ENCODE measurements at regions not wholly inside any gene's neighbourhood (a gene's known extent, or its start where the extent isn't known, plus 50 kb on each side); places are given as distances from the start of the nearest gene placed in this dataset.

GRCh38 chr2:208879666-208880065, 473.1 kb downstream of the PTH2R start:
- Histone ChIP-seq H4K20me1 (ENCODE audit: insufficient read depth) (no peaks in the 10 kb centered on the region), H3F3A (ENCODE audit: insufficient read depth, low read length, poor library complexity, severe bottlenecking) (no peaks in the 10 kb centered on the region), H3K4me2 (ENCODE audit: low read length) (no peak overlapping the region), H3K27ac (ENCODE audit: low read length) (no peak overlapping the region), H3K9me2 (ENCODE audit: insufficient read depth, low read length) (no peaks in the 10 kb centered on the region), H3K36me3 (ENCODE audit: insufficient read depth, low read length) (no peaks in the 10 kb centered on the region), H3K4me3 (ENCODE audit: low read length) (no peak overlapping the region), H3K79me2 (replicated peaks; ENCODE audit: insufficient read depth, low read length) (no peaks in the 10 kb centered on the region), H2AFZ (ENCODE audit: low read depth, low read length) (no peak overlapping the region), H3K9ac (ENCODE audit: low read length) (no peak overlapping the region), H3K9me3 (ENCODE audit: low read length) (no peaks in the 10 kb centered on the region), H3K27me3 (ENCODE audit: insufficient read depth, low read depth, low read length) (no peaks in the 10 kb centered on the region)
- TF ChIP-seq SMC3 (conservative IDR thresholded peaks at IDR 0.05; ENCODE audit: poor library complexity) (no peak), EP300 (conservative IDR thresholded peaks at IDR 0.05; ENCODE audit: poor library complexity, severe bottlenecking) (no peak), POLR2AphosphoS5 (IDR thresholded peaks at IDR 0.05) (no peak), MXI1 (conservative IDR thresholded peaks at IDR 0.05; ENCODE audit: poor library complexity, severe bottlenecking) (no peak), CTCF (IDR thresholded peaks at IDR 0.05; ENCODE audit: poor library complexity, severe bottlenecking) (no peak), TAF1 (IDR thresholded peaks at IDR 0.05; ENCODE audit: low read depth) (no peak), EZH2 (IDR thresholded peaks at IDR 0.05; ENCODE audit: borderline replicate concordance, insufficient read depth, low read length, poor library complexity, severe bottlenecking) (no peak), RAD21 (conservative IDR thresholded peaks at IDR 0.05) (no peak)
- TF ChIP-seq, protein P1, sequence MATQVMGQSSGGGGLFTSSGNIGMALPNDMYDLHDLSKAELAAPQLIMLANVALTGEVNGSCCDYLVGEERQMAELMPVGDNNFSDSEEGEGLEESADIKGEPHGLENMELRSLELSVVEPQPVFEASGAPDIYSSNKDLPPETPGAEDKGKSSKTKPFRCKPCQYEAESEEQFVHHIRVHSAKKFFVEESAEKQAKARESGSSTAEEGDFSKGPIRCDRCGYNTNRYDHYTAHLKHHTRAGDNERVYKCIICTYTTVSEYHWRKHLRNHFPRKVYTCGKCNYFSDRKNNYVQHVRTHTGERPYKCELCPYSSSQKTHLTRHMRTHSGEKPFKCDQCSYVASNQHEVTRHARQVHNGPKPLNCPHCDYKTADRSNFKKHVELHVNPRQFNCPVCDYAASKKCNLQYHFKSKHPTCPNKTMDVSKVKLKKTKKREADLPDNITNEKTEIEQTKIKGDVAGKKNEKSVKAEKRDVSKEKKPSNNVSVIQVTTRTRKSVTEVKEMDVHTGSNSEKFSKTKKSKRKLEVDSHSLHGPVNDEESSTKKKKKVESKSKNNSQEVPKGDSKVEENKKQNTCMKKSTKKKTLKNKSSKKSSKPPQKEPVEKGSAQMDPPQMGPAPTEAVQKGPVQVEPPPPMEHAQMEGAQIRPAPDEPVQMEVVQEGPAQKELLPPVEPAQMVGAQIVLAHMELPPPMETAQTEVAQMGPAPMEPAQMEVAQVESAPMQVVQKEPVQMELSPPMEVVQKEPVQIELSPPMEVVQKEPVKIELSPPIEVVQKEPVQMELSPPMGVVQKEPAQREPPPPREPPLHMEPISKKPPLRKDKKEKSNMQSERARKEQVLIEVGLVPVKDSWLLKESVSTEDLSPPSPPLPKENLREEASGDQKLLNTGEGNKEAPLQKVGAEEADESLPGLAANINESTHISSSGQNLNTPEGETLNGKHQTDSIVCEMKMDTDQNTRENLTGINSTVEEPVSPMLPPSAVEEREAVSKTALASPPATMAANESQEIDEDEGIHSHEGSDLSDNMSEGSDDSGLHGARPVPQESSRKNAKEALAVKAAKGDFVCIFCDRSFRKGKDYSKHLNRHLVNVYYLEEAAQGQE (IDR thresholded peaks at IDR 0.05; ENCODE audit: borderline replicate concordance): no peak

GRCh38 chr2:208880171-208880570, 473.6 kb downstream of the PTH2R start:
- H3K4me2 ChIP-seq (ENCODE audit: low read length): no peak overlapping the region
- H3K4me3 ChIP-seq (ENCODE audit: low read length): no peak overlapping the region
- H3K27ac ChIP-seq (ENCODE audit: low read length): no peak overlapping the region
- no peaks in the 10 kb centered on the region for H3K79me2 ChIP-seq (replicated peaks; ENCODE audit: insufficient read depth, low read length)
- no peak for TF ChIP-seq EP300 (conservative IDR thresholded peaks at IDR 0.05; ENCODE audit: poor library complexity, severe bottlenecking)
- TF ChIP-seq, protein P1 (IDR thresholded peaks at IDR 0.05; ENCODE audit: borderline replicate concordance): no peak
- no peaks in the 10 kb centered on the region for H3K36me3 ChIP-seq (ENCODE audit: insufficient read depth, low read length)
- H3K27me3 ChIP-seq (ENCODE audit: insufficient read depth, low read depth, low read length): no peaks in the 10 kb centered on the region
- no peaks in the 10 kb centered on the region for H3K9me2 ChIP-seq (ENCODE audit: insufficient read depth, low read length)
- no peak overlapping the region for H3K9ac ChIP-seq (ENCODE audit: low read length)
- no peaks in the 10 kb centered on the region for H3K9me3 ChIP-seq (ENCODE audit: low read length)
- no peaks in the 10 kb centered on the region for H4K20me1 ChIP-seq (ENCODE audit: insufficient read depth)
- no peaks in the 10 kb centered on the region for H3F3A ChIP-seq (ENCODE audit: insufficient read depth, low read length, poor library complexity, severe bottlenecking)
- no peak overlapping the region for H2AFZ ChIP-seq (ENCODE audit: low read depth, low read length)
